ENCODE measurements at regions not wholly inside any gene's neighbourhood (a gene's known extent, or its start where the extent isn't known, plus 50 kb on each side); places are given as distances from the start of the nearest gene placed in this dataset.
"Not testable (repeated sequence)": the region's sequence is repeated elsewhere in the genome, so short reads cannot be mapped to it uniquely, and the experiment has no call there.

- peak; percentile 32 for DNase-seq (ENCODE audit: low read depth)
Measured at GRCh38 chr7:21317966-21318915, 109.6 kb upstream of the SP4 start.

- no peak for DNase-seq (ENCODE audit: low read depth)
Measured at GRCh38 chr7:21318916-21319270, 109.0 kb upstream of the SP4 start.

GRCh38 chr7:21326241-21326640, 101.6 kb upstream of the SP4 start:
- no peak for DNase-seq (ENCODE audit: low read depth)

DNA sequence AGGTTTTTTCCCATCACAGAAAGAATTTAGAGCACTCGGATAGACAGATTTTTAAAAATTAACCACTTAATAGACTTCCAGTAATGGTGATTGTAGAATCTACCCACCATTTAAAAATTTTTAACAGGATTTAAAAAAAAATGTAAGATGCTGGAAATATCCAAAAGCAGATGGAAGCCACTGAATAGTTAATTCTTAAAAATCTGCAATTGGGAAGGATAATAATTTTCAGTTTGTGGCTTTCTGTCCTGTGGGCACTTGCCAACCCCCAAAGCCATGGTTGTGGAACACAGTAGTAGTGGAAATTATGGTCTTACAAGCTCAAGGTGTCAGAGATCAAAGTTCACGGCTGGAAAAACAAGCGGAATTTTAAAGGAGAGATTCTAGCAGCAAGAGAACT, 101.0 kb upstream of the SP4 start:
- DNase-seq (ENCODE audit: low read depth) = no peak

DNA sequence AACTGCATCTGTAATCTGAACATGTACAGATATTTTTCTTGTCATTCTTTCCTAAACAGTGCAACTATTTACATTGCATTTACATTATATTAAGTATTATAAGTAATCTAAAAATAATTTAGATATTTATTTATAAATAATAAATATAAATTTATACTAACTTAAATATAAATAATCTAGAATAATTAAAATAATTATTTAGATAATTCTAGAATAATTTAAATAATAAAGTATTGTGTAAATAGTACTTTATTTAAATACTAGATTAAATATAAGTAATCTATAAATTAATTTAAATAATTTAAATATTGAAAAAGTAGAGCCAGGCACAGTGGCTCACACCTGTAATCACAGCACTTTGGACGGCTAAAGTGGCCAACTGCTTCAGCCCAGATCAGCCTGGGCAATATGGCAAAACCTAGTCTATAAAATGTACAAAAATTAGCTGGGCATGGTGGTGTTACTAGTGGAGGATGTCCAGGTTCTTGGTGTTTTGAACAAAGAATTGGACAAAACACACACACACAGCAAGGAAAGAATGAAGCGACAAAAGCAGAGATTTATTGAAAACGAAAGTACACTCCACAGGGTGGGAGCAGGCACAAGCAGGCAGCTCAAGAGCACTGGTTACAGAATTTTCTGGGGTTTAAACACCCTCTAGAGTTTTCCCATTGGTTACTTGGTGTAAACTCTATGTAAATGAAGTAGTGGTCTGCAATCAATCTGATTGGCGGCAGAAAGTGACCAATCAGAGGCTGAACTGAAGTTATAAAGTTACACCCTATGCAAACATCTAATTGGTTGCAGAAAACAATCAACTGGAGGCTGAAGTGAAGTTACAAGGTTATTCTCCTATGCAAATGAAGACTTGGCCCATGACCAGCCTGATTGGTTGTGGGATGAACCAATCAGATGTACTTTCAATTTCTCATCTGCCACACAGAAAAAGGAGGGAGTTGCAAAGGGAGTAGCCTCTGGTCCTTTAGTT, 100.2 kb upstream of the SP4 start:
- DNase-seq (ENCODE audit: low read depth) = no peak

DNA sequence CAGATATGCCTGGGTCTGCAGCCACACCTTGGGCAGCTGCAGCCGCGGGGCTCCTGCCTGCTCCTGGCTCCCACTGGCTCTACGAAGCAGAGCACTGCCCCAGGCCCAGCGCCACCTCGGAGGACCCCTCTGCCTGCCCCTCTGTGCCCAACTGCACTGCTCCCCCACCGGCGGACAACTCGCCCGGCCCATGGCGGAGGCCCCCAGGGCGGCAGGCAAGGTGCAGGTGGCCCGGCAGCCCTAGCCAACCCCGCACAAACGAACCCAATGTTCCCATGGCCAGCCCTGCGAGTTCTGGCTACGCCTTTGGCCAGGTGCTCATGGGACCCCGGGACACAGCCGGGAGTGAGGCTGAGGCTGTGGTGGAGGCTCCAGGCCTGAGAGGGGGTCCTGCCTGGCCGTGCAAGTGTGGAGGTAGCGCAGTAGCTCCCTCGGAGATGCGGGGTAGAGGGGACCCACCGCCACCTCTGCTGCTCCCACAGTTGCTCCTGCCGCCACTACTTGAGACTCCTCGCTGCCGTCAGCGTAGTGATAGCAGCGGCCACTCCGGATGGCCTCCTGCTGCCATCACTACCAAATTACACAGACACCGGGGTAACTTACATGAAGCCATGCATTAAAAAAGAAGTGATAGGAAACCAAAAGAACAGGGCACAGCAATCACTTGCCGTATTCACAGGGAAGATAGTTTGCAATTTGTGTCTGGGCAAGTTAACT, 97.3 kb upstream of the SP4 start:
- DNase-seq (ENCODE audit: low read depth) = no peak

DNA sequence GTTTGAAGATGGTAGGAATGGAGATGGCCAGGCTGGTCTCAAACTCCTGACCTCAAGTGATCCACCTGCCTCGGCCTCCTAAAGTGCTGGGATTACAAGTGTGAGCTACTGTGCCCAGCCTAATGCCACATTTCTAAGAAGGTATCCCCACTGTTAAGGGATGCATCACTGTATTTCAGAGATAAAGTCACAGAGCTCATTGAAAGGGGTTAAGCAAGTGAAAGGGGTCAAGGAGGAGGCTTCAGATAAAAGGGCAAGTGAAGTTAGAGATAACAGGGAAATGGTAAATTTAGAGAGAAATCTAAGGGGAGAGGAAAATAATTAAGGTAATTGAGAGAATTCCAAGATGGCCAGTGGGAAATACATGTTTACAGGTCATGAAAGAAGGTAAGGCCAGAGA, 93.0 kb upstream of the SP4 start:
- DNase-seq (ENCODE audit: low read depth) = no peak

DNA sequence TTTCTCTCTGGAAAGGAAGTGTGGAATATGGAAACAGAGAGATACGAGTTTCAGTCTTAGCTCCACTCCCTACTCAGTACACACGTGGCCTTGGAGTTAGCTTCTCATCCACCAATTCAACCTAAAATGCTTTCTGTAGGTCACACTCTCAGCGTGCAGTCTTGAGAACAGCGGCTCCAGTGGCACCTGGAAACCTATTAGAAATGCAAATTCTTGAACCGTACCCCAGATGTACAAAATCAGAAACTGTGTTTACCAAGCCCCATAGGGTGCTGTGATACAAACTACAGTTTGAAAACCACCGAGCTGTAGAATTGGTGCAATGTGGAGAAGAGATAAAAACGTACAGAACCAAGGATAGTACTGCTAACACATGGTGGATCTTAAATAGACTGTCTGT, 91.1 kb upstream of the SP4 start:
- DNase-seq (ENCODE audit: low read depth) = no peak

DNA sequence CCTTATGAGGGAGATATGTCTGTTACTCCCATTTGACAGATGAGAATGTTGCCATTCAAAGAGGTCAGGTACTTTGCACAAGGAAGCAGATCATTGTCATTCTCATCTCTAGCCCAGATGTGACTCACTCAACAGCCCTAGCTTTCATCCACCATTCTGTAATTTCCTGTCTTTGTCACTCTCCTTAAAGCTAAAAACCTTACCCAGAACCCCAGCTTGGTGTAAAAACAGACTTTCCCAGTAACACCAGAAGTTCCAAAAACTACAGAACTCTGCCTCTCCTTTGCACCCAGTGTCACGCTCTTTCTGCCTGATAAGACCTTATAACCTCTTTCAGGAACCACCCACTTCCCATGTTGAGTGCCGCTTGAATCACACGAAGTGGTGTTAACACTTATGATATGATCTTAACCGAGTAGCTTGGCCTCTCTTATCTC, 89.1 kb upstream of the SP4 start:
- DNase-seq (ENCODE audit: low read depth) = no peak

DNA sequence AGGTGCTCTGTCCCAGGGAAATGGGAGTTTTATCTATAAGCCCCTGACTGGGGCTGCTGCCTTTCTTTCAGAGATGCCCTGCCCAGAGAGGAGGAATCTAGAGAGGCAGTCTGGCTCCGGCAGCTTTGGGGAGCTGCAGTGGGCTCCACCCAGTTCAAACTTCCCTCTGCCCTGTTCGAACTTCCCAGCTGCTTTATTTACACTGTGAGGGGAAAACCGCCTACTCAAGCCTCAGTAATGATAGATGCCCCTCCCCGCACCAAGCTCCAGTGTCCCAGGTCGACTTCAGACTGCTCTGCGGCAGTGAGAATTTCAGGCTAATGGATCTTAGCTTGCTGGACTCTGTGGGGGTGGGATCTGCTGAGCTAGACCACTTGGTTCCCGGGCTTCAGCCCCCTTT, 83.0 kb upstream of the SP4 start:
- not testable (repeated sequence) for DNase-seq (ENCODE audit: low read depth)

DNA sequence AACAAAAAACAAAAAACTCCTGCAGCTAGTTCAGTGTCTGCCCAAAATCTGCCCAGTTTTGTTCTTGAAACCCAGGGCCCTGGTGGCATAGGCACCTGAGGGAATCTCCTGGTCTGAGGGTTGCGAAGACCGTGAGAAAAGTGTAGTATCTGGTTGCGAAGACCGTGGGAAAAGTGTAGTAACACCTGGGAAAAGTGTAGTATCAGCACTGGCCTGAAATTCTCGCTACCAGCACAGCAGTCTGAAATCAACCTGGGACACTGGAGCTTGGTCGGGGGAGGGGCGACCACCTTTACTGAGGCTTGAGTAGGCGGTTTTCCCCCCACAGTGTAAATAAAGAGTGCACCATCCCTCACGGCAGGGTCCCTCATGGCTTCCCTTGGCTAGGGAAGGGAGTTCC, 82.5 kb upstream of the SP4 start:
- no peak for DNase-seq (ENCODE audit: low read depth)

DNA sequence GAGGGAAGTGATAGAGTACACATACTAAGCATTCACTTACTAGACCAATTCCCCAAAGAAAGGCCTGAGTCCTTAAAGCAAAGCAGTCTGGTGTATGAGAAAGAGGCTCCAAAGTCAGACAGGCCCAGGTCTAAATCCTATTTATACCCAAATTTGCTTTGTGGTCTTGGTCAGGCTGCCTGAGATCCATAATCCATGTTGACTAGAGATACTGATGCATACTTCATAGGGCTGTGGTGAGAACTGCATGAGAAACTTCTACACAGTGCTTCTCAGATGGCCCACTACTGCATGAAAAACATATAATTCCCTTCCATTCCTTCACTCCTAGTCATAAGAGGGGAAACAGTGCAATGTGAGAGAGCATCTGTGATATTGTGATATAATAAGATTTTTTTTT, 81.6 kb upstream of the SP4 start:
- DNase-seq (ENCODE audit: low read depth) = no peak

DNA sequence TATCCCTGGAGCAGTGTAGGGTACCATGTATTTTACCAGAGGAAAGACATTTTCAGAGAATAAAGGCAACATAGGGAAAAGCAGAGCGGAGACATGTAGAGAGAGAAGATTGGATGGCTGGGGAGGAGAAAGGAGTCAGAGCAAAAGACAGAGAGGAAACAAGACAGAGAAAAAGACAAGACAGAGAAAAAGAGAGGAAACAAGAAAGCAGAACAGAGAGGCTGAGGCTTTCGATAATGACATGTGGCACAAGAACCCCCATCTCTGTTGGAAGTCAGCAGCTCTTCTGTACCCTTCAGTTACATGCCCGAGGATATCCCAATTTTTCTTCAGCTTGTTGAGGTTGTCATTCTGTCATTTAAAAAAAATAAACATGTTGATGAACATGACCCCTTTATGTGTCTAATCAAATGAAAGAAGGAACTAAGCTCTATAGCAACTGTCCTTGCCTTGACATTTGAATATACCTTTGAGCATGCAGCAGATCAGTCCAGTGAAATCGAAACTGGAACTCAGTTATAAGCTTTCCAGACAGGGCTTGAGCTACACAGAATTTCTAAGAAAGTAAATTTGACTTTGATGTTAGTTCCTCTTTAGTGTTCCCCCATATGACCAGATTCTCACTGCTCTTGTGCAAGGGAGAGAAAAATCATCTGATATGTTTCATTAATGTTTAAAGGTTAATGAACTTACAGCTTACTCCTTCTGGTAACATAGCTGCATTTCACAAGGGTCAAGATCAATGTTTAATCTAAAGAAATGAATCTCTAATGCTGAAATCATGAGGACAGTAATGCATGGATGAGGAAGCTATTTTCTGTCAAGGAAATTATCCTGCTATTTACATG, 75.1 kb upstream of the SP4 start:
- no peak for DNase-seq (ENCODE audit: low read depth)

GRCh38 chr7:21353388-21353780, 74.5 kb upstream of the SP4 start:
- DNase-seq (ENCODE audit: low read depth) = no peak

- no peak for DNase-seq (ENCODE audit: low read depth)
Measured at GRCh38 chr7:21354284-21354683, 73.6 kb upstream of the SP4 start.

- DNase-seq (ENCODE audit: low read depth) = no peak
Measured at GRCh38 chr7:21355406-21355874, 72.4 kb upstream of the SP4 start.

GRCh38 chr7:21356616-21357015, 71.3 kb upstream of the SP4 start:
- DNase-seq (ENCODE audit: low read depth) = no peak

- no peak for DNase-seq (ENCODE audit: low read depth)
Measured at GRCh38 chr7:21357151-21358097, 70.5 kb upstream of the SP4 start.

DNA sequence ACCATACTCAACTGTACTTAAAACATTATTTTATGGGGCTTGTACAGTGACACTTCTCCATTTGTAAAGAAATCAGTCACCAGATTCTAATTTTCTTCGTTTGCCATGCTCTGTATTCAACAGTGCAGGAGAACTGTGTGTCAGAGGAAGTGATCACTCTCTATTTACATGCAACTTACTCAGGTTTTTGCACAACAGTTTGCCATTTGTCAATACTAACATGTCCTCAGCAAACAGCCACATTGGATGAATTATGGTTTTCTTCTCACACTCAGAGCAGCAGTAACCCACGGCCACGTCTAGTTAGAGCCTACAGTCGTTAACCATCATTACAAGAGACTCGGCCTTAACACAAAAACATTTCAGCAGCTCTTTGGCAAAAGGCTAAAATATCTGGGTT, 69.2 kb upstream of the SP4 start:
- no peak for DNase-seq (ENCODE audit: low read depth)

DNA sequence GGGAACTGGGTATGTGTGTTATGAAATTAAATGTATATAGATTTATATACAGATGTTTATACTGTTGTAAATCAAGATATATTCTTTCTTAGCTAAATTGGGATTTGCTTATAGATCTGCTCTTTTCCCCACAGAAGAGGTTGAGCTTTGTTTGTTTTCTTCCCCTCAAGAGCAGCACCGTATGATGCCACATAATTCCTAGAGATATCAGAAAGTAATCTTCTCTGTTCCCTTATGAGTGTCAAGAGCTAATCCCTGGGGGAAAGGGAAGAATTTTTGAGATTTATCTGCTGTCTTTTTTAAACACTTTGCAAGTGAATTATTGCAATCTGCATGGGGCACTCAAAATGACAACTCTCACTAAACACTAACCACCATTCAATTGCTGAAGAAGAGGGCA, 68.7 kb upstream of the SP4 start:
- no peak for DNase-seq (ENCODE audit: low read depth)

Data from iris pigment epithelial cell (primary cell).